Esophagus squamous epithelium (tissue), 5 donors: ENCODE measurements at regions not wholly inside any gene's neighbourhood (a gene's known extent, or its start where the extent isn't known, plus 50 kb on each side); places are given as distances from the start of the nearest gene placed in this dataset.
"Not testable (repeated sequence)": the region's sequence is repeated elsewhere in the genome, so short reads cannot be mapped to it uniquely, and the experiment has no call there.

Source experiments
- DNase-seq: peaks from one replicate; lab custom pipeline; 2025; lab: John Stamatoyannopoulos, UW
- H3K27ac ChIP-seq, 4 donors: fragments of 200-600 bp; sonication (generic); one replicate each; pipeline ENCODE4 v1.5.1; 2016 to 2019; ENCODE audit warnings: mild to moderate bottlenecking in 1 of 4
- H3K27me3 ChIP-seq, 4 donors: fragments of 200-600 bp; sonication (generic); 1 replicate in 3 of 4; 2 replicates in 1 of 4; pipeline versions ENCODE4 v1.5.1 to v1.6.0; 2017 to 2021; ENCODE audit warnings: antibody characterized with exemption in 1 of 4
- H3K36me3 ChIP-seq, 3 donors: fragments of 200-600 bp; sonication (generic); one replicate each; pipeline ENCODE4 v1.5.1; 2016 to 2019
- H3K4me1 ChIP-seq, 3 donors: fragments of 200-600 bp; sonication (generic); one replicate each; pipeline ENCODE4 v1.5.1; 2017 to 2019
- H3K4me3 ChIP-seq, 4 donors: fragments of 200-600 bp; sonication (generic); 1 replicate in 3 of 4; 2 replicates in 1 of 4; pipeline ENCODE4 v1.5.1; 2016 to 2019; ENCODE audit warnings: mild to moderate bottlenecking in 2 of 4, moderate library complexity in 1 of 4
- H3K9me3 ChIP-seq, 3 donors: fragments of 200-600 bp; sonication (generic); one replicate each; pipeline ENCODE4 v1.5.1; 2016 to 2019
- POLR2A ChIP-seq, 4 donors: fragments of 450-650 bp; IDR thresholded peaks; one replicate each; pipeline ENCODE4 v1.6.1; 2017; ENCODE audit warnings: antibody characterized with exemption in 4 of 4, mild to moderate bottlenecking in 4 of 4, moderate library complexity in 3 of 4
- WGBS, 2 donors: methylation state at CpG; one replicate each; pipeline ENCODE4 v1.1.5; 2018; 5-methylcytosine and 5-hydroxymethylcytosine counted together
- intact Hi-C: fragments of 100-400 bp; cut with DNase I; formaldehyde crosslinking; loops from one replicate; pipeline ENCODE4 v1.15.0; 2022
- TF ChIP-seq, protein P1 (sequence below), 6 experiments: fragments of 450-650 bp in 4 of 6; fragments of 200-600 bp in 2 of 6; sonication (generic) in 2 of 6; IDR thresholded peaks; one replicate each; pipeline ENCODE4 v1.5.1; 2016 to 2019; ENCODE audit warnings: antibody characterized with exemption in 6 of 6, mild to moderate bottlenecking in 4 of 6, moderate library complexity in 4 of 6
- donor health status: DM: yes; HTN: yes; CAD: no.

GRCh38 chr4:97074531-97074930, 1068.7 kb downstream of the STPG2 start:
- 86 to 93% methylated on average over 2 of the region's 2 CpGs for WGBS, 2 donors
- no peak for DNase-seq
- Histone ChIP-seq H3K27me3 (no peaks in the 10 kb centered on the region), H3K4me1 (no peaks in the 10 kb centered on the region), H3K4me3 (no peak overlapping the region), H3K36me3 (no peaks in the 10 kb centered on the region), H3K27ac (no peak overlapping the region), H3K9me3 (no peaks in the 10 kb centered on the region)
- TF ChIP-seq POLR2A (IDR thresholded peaks at IDR 0.05): no peak
- intact Hi-C loops: no loop called here

- no peak for DNase-seq
- H3K36me3 ChIP-seq: no peaks in the 10 kb centered on the region
- H3K4me1 ChIP-seq: no peaks in the 10 kb centered on the region
- H3K4me3 ChIP-seq: no peak overlapping the region
- H3K27ac ChIP-seq: no peak overlapping the region
- H3K27me3 ChIP-seq: no peaks in the 10 kb centered on the region
- intact Hi-C loops: no loop called here
- H3K9me3 ChIP-seq: no peaks in the 10 kb centered on the region
- TF ChIP-seq, protein P1, sequence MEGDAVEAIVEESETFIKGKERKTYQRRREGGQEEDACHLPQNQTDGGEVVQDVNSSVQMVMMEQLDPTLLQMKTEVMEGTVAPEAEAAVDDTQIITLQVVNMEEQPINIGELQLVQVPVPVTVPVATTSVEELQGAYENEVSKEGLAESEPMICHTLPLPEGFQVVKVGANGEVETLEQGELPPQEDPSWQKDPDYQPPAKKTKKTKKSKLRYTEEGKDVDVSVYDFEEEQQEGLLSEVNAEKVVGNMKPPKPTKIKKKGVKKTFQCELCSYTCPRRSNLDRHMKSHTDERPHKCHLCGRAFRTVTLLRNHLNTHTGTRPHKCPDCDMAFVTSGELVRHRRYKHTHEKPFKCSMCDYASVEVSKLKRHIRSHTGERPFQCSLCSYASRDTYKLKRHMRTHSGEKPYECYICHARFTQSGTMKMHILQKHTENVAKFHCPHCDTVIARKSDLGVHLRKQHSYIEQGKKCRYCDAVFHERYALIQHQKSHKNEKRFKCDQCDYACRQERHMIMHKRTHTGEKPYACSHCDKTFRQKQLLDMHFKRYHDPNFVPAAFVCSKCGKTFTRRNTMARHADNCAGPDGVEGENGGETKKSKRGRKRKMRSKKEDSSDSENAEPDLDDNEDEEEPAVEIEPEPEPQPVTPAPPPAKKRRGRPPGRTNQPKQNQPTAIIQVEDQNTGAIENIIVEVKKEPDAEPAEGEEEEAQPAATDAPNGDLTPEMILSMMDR (IDR thresholded peaks at IDR 0.05): no peak
- no peak for TF ChIP-seq POLR2A (IDR thresholded peaks at IDR 0.05)
These were observed 1061.3 kb downstream of the STPG2 start for GRCh38 chr4:97081951-97082350.

DNA sequence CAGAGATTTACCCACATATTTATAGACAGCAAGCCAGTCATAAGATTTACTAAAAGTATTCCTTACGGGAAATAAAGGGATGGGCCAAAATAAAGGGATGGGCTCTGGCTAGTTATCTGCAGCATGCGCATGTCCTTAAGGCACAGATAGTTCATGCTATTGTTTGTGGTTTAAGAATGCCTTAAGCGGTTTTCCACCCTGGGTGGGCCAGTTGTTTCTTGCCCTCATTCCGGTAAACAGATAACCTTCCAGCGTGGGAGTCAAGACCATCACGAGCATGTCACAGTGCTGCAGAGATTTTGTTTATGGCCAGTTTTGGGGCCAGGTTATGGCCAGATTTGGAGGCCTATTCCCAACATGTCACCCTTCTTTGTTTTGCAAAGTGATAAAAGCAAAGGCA, 1046.2 kb downstream of the STPG2 start:
- H3K36me3 ChIP-seq, H3K27ac ChIP-seq, DNase-seq, H3K4me1 ChIP-seq, H3K4me3 ChIP-seq, H3K9me3 ChIP-seq, H3K27me3 ChIP-seq, intact Hi-C loops: not testable (repeated sequence)
- WGBS, 2 donors: 61 to 66% methylated on average over 6 of the region's 6 CpGs

- H3K4me1 ChIP-seq, DNase-seq, H3K27ac ChIP-seq, intact Hi-C loops, H3K36me3 ChIP-seq, H3K9me3 ChIP-seq, H3K27me3 ChIP-seq, H3K4me3 ChIP-seq: not testable (repeated sequence)
- WGBS, 2 donors: 76 to 83% methylated on average over 7 of the region's 7 CpGs
These were observed 1042.1 kb downstream of the STPG2 start for GRCh38 chr4:97101171-97101570.

- DNase-seq: no peak
- H3K4me3 ChIP-seq: no peak overlapping the region
- 44 to 68% methylated on average over 2 of the region's 2 CpGs for WGBS, 2 donors
- no peak overlapping the region for H3K27ac ChIP-seq
- no peaks in the 10 kb centered on the region for H3K9me3 ChIP-seq
- no peaks in the 10 kb centered on the region for H3K27me3 ChIP-seq
- no peaks in the 10 kb centered on the region for H3K4me1 ChIP-seq
- no peaks in the 10 kb centered on the region for H3K36me3 ChIP-seq
- intact Hi-C loops: no loop called here
- no peak for TF ChIP-seq POLR2A (IDR thresholded peaks at IDR 0.05)
These were observed 1040.0 kb downstream of the STPG2 start for GRCh38 chr4:97103252-97103651.

DNA sequence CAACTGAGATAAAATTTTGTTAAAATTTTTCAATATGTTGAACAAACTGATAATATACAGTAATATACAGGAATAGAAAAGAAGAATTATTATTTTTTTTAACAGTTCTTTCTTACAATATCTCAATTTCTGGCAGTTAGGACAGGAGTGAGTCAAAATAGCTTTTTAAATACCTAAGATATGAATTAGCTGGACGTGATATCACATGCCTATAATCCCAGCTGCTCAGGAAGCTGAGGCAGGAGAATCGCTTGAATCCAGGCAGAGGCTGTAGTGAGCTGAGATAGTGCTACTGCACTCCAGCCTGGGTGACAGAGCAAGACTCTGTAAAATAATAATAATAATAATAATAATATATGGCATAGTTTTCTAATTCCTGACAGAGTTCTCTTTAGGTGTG, 1039.3 kb downstream of the STPG2 start:
- Histone ChIP-seq H3K4me1 (no peaks in the 10 kb centered on the region), H3K27me3 (no peaks in the 10 kb centered on the region), H3K27ac (no peak overlapping the region), H3K9me3 (no peaks in the 10 kb centered on the region), H3K36me3 (no peaks in the 10 kb centered on the region), H3K4me3 (no peak overlapping the region)
- no peak for DNase-seq
- TF ChIP-seq, protein P1 (IDR thresholded peaks at IDR 0.05): no peak
- TF ChIP-seq POLR2A (IDR thresholded peaks at IDR 0.05): no peak
- 51 to 67% methylated on average over 2 of the region's 2 CpGs for WGBS, 2 donors
- intact Hi-C loops: no loop called here

- WGBS, 2 donors: 66 to 72% methylated on average over 3 of the region's 3 CpGs
- intact Hi-C loops: no loop called here
These were observed 1038.6 kb downstream of the STPG2 start for GRCh38 chr4:97104666-97105065.

More at GRCh38 chr4:97104666-97105065, 1038.6 kb downstream of the STPG2 start:
- Histone ChIP-seq H3K27ac (no peak overlapping the region), H3K4me1 (no peaks in the 10 kb centered on the region), H3K4me3 (no peak overlapping the region), H3K27me3 (no peaks in the 10 kb centered on the region), H3K9me3 (no peaks in the 10 kb centered on the region), H3K36me3 (no peaks in the 10 kb centered on the region)
- DNase-seq: no peak
- no peak for TF ChIP-seq POLR2A (IDR thresholded peaks at IDR 0.05)
- TF ChIP-seq, protein P1 (IDR thresholded peaks at IDR 0.05): no peak
